Lower lobe of right lung (tissue), 2 donors: ENCODE measurements at regions not wholly inside any gene's neighbourhood (a gene's known extent, or its start where the extent isn't known, plus 50 kb on each side); places are given as distances from the start of the nearest gene placed in this dataset.

Experiments used
- ATAC-seq, 2 donors: fragments of 200-7000 bp; cut with Tn5 transposase; one replicate each; pipeline ENCODE4 v1.9.1; 2020 to 2022; ENCODE audit warnings: mild to moderate bottlenecking in 2 of 2, moderate library complexity in 2 of 2
- DNase-seq: peaks from one replicate; pipeline ENCODE4 v3.0.0-alpha.2; 2020
- H3K27ac ChIP-seq: fragments of 200-600 bp; one replicate; pipeline ENCODE4 v1.8.0; 2022
- H3K27me3 ChIP-seq: fragments of 200-600 bp; one replicate; pipeline ENCODE4 v1.8.0; 2022; ENCODE audit warnings: low read depth
- H3K36me3 ChIP-seq: fragments of 200-600 bp; one replicate; pipeline ENCODE4 v1.8.0; 2022; ENCODE audit warnings: mild to moderate bottlenecking
- H3K4me1 ChIP-seq: fragments of 200-600 bp; one replicate; pipeline ENCODE4 v1.8.0; 2022
- H3K4me3 ChIP-seq: fragments of 200-600 bp; one replicate; pipeline ENCODE4 v1.8.0; 2022; ENCODE audit warnings: mild to moderate bottlenecking
- H3K9me3 ChIP-seq: fragments of 200-600 bp; one replicate; pipeline ENCODE4 v1.8.0; 2022
- CTCF ChIP-seq: fragments of 200-600 bp; IDR thresholded peaks from one replicate; pipeline ENCODE4 v1.8.0; 2022; ENCODE audit warnings: antibody characterized with exemption, mild to moderate bottlenecking
- intact Hi-C: fragments of 100-400 bp; cut with DNase I; formaldehyde crosslinking; loops from one replicate; pipeline ENCODE4 v1.11.0; 2022
- donor health status: DM: no; HTN: yes; CAD: no; lungs with severe emphysema.

DNA sequence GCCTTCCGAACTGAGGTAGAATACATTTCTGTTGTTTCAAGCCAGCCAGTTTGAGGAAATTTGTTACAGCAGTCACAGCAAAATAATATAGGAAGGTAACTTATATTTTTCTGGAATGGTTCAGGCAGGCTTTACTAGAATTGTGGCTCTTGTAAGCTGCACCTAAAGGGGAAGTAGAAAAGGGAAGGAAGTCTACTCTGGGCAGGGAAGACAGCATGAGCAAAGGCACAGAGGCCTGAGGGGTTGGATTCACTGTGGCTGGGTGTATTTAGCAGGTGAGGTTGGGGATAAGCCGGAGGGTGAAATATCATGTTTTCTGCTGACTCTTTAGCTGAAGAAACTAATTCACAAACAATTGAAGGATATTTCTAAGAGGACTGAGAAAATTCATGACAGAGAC is 183.5 kb downstream of the GAS1 start:
- H3K9me3 ChIP-seq, result no peaks in the 10 kb centered on the region
- no peak for TF ChIP-seq CTCF
- intact Hi-C loops, result no loop called here
- no peaks in the 10 kb centered on the region for H3K27me3 ChIP-seq
- H3K27ac ChIP-seq, result no peak overlapping the region
- H3K36me3 ChIP-seq, result no peaks in the 10 kb centered on the region
- no peaks in the 10 kb centered on the region for H3K4me1 ChIP-seq
- DNase-seq (no peak), ATAC-seq (peak; percentile 63 to 64)
- no peak overlapping the region for H3K4me3 ChIP-seq

- intact Hi-C loops, result no loop called here
- TF ChIP-seq CTCF, result no peak
- H3K27ac ChIP-seq, result no peak overlapping the region
- H3K36me3 ChIP-seq, result no peaks in the 10 kb centered on the region
- H3K4me1 ChIP-seq, result no peaks in the 10 kb centered on the region
- peaks cover 18% of the 10 kb centered on the region for H3K27me3 ChIP-seq
- no peak overlapping the region for H3K4me3 ChIP-seq
- ATAC-seq (no peak), DNase-seq (no peak)
- H3K9me3 ChIP-seq, result no peaks in the 10 kb centered on the region
Measured at GRCh38 chr9:86757382-86757720, 190.0 kb downstream of the GAS1 start.

GRCh38 chr9:86756576-86757381 is 190.5 kb downstream of the GAS1 start:
- no peak for TF ChIP-seq CTCF
- no peak for DNase-seq
- H3K4me1 ChIP-seq, result no peaks in the 10 kb centered on the region
- H3K9me3 ChIP-seq, result no peaks in the 10 kb centered on the region
- intact Hi-C loops, result no loop called here
- no peak overlapping the region for H3K4me3 ChIP-seq
- no peak overlapping the region for H3K27ac ChIP-seq
- H3K36me3 ChIP-seq, result no peaks in the 10 kb centered on the region
- ATAC-seq, result no peak
- H3K27me3 ChIP-seq, result peaks cover 19% of the 10 kb centered on the region

- DNase-seq (no peak), ATAC-seq (no peak)
- H3K36me3 ChIP-seq, result no peaks in the 10 kb centered on the region
- H3K9me3 ChIP-seq, result no peaks in the 10 kb centered on the region
- H3K27ac ChIP-seq, result no peak overlapping the region
- TF ChIP-seq CTCF, result no peak
- H3K27me3 ChIP-seq, result peaks cover 22% of the 10 kb centered on the region
- no peak overlapping the region for H3K4me3 ChIP-seq
- intact Hi-C loops, result no loop called here
- no peaks in the 10 kb centered on the region for H3K4me1 ChIP-seq
Measured at GRCh38 chr9:86755561-86755941, 191.8 kb downstream of the GAS1 start.

DNA sequence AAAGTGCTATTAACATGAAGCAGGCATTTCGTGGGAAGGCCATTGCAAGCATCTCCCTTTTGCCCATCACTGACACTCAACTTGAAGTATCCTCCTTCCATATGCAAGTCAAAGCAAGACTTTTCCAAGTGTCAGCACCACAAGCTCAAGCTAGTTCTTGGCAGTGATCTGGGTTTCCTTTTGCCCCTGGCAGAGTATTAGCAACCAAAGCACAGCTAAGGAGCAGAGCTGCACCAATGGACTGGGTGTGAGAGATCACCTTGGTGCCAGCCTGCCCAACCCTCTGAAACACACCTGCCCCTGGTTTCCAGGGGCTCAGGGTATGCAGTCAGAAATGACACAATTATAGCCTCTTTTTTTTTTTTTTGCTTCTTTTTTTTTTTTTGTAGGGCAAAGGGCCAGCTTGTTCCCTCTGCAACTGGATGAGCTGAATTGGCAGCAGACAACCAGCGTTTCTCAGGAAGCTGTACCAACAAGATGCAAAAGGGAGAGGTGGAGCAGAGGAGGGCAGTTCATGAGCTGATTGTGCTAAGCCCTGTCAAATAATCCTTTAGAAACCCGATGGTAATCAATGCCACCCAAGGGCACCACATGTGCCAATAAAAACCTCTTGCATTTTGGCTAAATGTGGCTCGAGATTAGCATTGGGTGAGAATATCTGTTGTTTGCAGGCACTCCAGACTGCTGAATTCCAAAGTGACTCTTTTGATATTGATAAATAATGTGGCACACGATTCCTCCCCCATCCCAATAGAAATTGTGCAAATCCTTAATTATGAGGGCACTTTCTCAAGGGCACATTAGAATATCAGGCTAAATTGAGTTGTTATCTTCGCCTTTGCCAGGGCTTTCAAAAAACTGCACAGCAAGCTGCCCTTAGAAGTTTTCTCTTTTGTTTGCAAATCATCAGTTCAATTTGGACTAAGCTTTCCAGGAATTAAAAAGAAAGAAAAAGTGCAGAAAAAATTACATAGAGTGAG is 192.4 kb downstream of the GAS1 start:
- DNase-seq, result no peak
- TF ChIP-seq CTCF, result no peak
- H3K27me3 ChIP-seq, result peaks cover 22% of the 10 kb centered on the region
- H3K27ac ChIP-seq, result no peak overlapping the region
- no peak for ATAC-seq
- H3K36me3 ChIP-seq, result no peaks in the 10 kb centered on the region
- H3K4me3 ChIP-seq, result no peak overlapping the region
- intact Hi-C loops, result no loop called here
- H3K9me3 ChIP-seq, result no peaks in the 10 kb centered on the region
- no peaks in the 10 kb centered on the region for H3K4me1 ChIP-seq
